K562 (cell line): ENCODE measurements at regions not wholly inside any gene's neighbourhood (a gene's known extent, or its start where the extent isn't known, plus 50 kb on each side); places are given as distances from the start of the nearest gene placed in this dataset.

Experiments
- ATAC-seq: fragments of 200-7000 bp; cut with Tn5 transposase; 3 replicates; pipeline ENCODE4 v1.9.1; 2020; ENCODE audit warnings: moderate library complexity
- BruUV-seq: library from RNA; stranded (reverse); fragments of 400-500 nt; replicated peaks from 2 replicates; lab custom pipeline; 2021; lab: Mats Ljungman, UMichigan
- CTCF ChIA-PET: fragments of 300-600 bp; formaldehyde crosslinking; extraction: SDS; loops from one replicate; lab custom pipeline; 2021; ENCODE audit warnings: low intra/inter-chr PET ratio; lab: Yijun Ruan, JAX
- POLR2A ChIA-PET: fragments of 300-600, 350-650 bp; sonication (Branson Sonifier 250); formaldehyde crosslinking; extraction: SDS; loops from one replicate; lab custom pipeline; 2021; ENCODE audit warnings: antibody characterized with exemption, inconsistent platforms; lab: Yijun Ruan, JAX
- DNase-seq, 4 experiments: peaks; one replicate each; pipeline versions ENCODE4 v3.0.0 to v3.0.0-alpha.2; 2011 to 2018; ENCODE audit warnings: low spot score in 3 of 4, mixed read lengths in 3 of 4; ENCODE audit errors: extremely low read depth in 1 of 4
- FAIRE-seq: peaks from 2 replicates; lab custom pipeline; 2011; peaks lifted over from hg19 to GRCh38; lab: Jason Lieb, UNC
- H2AFZ ChIP-seq: 2 replicates; pipeline ENCODE4 v1.6.0; 2011; ENCODE audit warnings: low read depth, low read length, control low read depth, inconsistent platforms
- H3K27ac ChIP-seq: fragments of 200-600 bp; 3 replicates; pipeline ENCODE4 v1.8.0; 2011; ENCODE audit warnings: low read depth, mild to moderate bottlenecking, control low read depth, inconsistent platforms, low read length, moderate library complexity, mixed read lengths; ENCODE audit errors: extremely low read depth
- H3K27me3 ChIP-seq, 2 experiments: fragments of 300-600 bp in 1 of 2; 2 replicates in 1 of 2; 3 replicates in 1 of 2; pipeline versions ENCODE4 v1.6.0 to v1.8.0; 2011; ENCODE audit warnings: inconsistent platforms in 2 of 2, low read length in 2 of 2, mild to moderate bottlenecking in 1 of 2, mixed read lengths in 1 of 2, moderate library complexity in 1 of 2; ENCODE audit not compliant: control insufficient read depth in 2 of 2, insufficient read depth in 2 of 2
- H3K36me3 ChIP-seq: fragments of 300-600 bp; 3 replicates; pipeline ENCODE4 v1.8.0; 2011; ENCODE audit warnings: mild to moderate bottlenecking, low read length, inconsistent platforms; ENCODE audit not compliant: control insufficient read depth, insufficient read depth
- H3K4me1 ChIP-seq, 2 experiments: fragments of 200-600 bp in 1 of 2; replicated peaks in 1 of 2; 2 replicates in 1 of 2; 3 replicates in 1 of 2; pipeline versions ENCODE4 v1.5.1 to v1.8.0; 2011; ENCODE audit warnings: inconsistent platforms in 2 of 2, low read length in 2 of 2, mild to moderate bottlenecking in 1 of 2, mixed read lengths in 1 of 2, moderate library complexity in 1 of 2; ENCODE audit not compliant: control insufficient read depth in 2 of 2, insufficient read depth in 2 of 2
- H3K4me2 ChIP-seq: 2 replicates; pipeline ENCODE4 v1.6.1; 2011; ENCODE audit warnings: low read length, control low read depth, inconsistent platforms, mixed read lengths; ENCODE audit not compliant: insufficient read depth
- H3K4me3 ChIP-seq: fragments of 200-600 bp; sonication (generic), shearing (Covaris generic); 2 replicates; pipeline ENCODE4 v1.5.1; 2016; ENCODE audit warnings: control low read depth, inconsistent platforms
- H3K79me2 ChIP-seq: fragments of 200-600 bp; 3 replicates; pipeline ENCODE4 v1.8.0; 2011; ENCODE audit warnings: low read length, inconsistent platforms; ENCODE audit not compliant: control insufficient read depth, insufficient read depth
- H3K9ac ChIP-seq, 2 experiments: 2 replicates each; pipeline versions ENCODE4 v1.6.0 to v1.6.1; 2011; ENCODE audit warnings: low read depth in 2 of 2, low read length in 2 of 2, control low read depth in 1 of 2, inconsistent platforms in 1 of 2, mild to moderate bottlenecking in 1 of 2, mixed read lengths in 1 of 2; ENCODE audit not compliant: insufficient read depth in 1 of 2
- H3K9me1 ChIP-seq: one replicate; pipeline ENCODE4 v1.6.0; 2011; ENCODE audit warnings: inconsistent platforms, mild to moderate bottlenecking, low read length, moderate library complexity; ENCODE audit not compliant: control insufficient read depth, insufficient read depth
- H3K9me3 ChIP-seq: replicated peaks from 2 replicates; pipeline ENCODE4 v1.5.1; 2011; ENCODE audit warnings: low read depth, low read length, inconsistent platforms; ENCODE audit not compliant: control insufficient read depth, insufficient read depth
- H4K20me1 ChIP-seq: replicated peaks from 2 replicates; pipeline ENCODE4 v1.6.1; 2011; ENCODE audit warnings: low read length, inconsistent platforms, mixed read lengths; ENCODE audit not compliant: control insufficient read depth, insufficient read depth
- HDAC8 ChIP-seq: fragments of 450-650 bp; IDR thresholded peaks from 2 replicates; pipeline ENCODE4 v1.6.1; 2016; ENCODE audit warnings: mild to moderate bottlenecking, missing genetic modification characterization, moderate library complexity, missing compliant biosample characterization
- POLR2H ChIP-seq: IDR thresholded peaks from 2 replicates; pipeline ENCODE4 v1.6.1; 2016; ENCODE audit warnings: missing genetic modification characterization, low read depth, mild to moderate bottlenecking, control low read depth, missing compliant biosample characterization, moderate library complexity
- SMARCC2 ChIP-seq: fragments of 450-650 bp; IDR thresholded peaks from 2 replicates; pipeline ENCODE4 v1.6.1; 2017; ENCODE audit warnings: antibody characterized with exemption, moderate library complexity, mild to moderate bottlenecking, low read depth
- ZBTB11 ChIP-seq, 3 experiments: fragments of 200-800 bp in 1 of 3; fragments of 250-450 bp in 1 of 3; fragments of 450-650 bp in 1 of 3; sonication (Bioruptor Pico) in 1 of 3; sonication (Bioruptor generic) in 1 of 3; formaldehyde crosslinking in 1 of 3; IDR thresholded peaks; 2 replicates each; pipeline versions ENCODE4 v1.6.1 to v1.8.0; 2016 to 2022; ENCODE audit warnings: mild to moderate bottlenecking in 2 of 3, missing genetic modification characterization in 2 of 3, missing compliant biosample characterization in 1 of 3, moderate library complexity in 1 of 3
- ZNF280B ChIP-seq: fragments of 250-450 bp; sonication (Bioruptor Pico); IDR thresholded peaks from 2 replicates; pipeline ENCODE4 v1.5.1; 2021; ENCODE audit warnings: mild to moderate bottlenecking
- ZNF395 ChIP-seq: fragments of 200-800 bp; sonication (Bioruptor generic); IDR thresholded peaks from 2 replicates; pipeline ENCODE4 v1.6.1; 2017; ENCODE audit warnings: missing genetic modification characterization, missing compliant biosample characterization
- ZNF449 ChIP-seq: fragments of 250-450 bp; sonication (Bioruptor Pico); IDR thresholded peaks from 2 replicates; pipeline ENCODE4 v1.8.0; 2022; ENCODE audit warnings: moderate library complexity, mild to moderate bottlenecking, inconsistent platforms
- WGBS: fragments of 100-300 bp; shearing (Covaris generic); methylation state at CpG from one replicate; pipeline ENCODE4 v1.1.6; 2016; ENCODE audit warnings: low coverage, mixed read lengths; ENCODE audit not compliant: insufficient coverage; ENCODE audit errors: missing lambda C conversion rate; 5-methylcytosine and 5-hydroxymethylcytosine counted together
- in situ Hi-C: fragments of 300-500 bp; cut with MboI; formaldehyde crosslinking; loops from 4 replicates; pipeline ENCODE4 v1.15.0; 2018; ENCODE audit warnings: inconsistent platforms, mixed read lengths
- intact Hi-C: fragments of 100-400 bp; cut with micrococcal nuclease; formaldehyde crosslinking; loops from 2 replicates; pipeline ENCODE4 v1.14.2; 2022
- TF ChIP-seq, protein P1 (sequence below): fragments of 450-650 bp; IDR thresholded peaks from 2 replicates; pipeline ENCODE4 v1.6.1; 2016; ENCODE audit warnings: antibody characterized with exemption

DNA sequence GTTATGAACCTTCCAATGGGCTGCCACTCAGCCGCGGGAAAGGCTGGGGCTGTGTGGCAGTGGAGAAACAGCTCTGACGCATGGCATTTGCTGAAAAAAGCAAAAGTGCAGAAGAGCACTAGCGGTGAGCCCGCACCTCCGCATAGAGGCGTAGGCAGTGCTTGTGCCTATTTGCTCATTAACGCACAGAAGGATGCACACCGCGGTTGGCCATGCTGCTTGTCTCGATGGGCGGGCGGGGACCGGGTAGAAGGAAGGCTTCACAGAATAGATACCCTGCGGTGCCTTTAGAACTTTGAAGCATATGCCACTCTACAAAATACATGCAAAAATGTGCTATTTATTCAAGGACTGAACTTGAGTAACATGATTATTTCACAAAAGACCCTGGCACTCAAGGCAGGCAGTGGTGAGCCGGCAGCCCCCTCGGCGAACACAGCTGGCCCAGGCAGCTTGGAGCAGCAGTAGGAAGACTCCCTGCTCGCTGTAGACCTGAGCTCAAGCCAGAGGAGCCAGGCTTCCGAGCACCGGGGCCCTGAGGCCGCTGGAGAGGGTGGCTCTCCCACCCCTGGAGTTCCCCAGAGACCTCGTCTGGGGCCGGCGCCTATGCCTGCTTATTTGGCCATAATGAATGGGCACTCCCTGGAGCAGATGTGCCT, 71.5 kb downstream of the SIK1 start (continued):
- TF ChIP-seq ZBTB11 (CRISPR knock-in tag; IDR thresholded peaks at IDR 0.05) = no peak

- no peak for FAIRE-seq
- H3K4me1 ChIP-seq = peaks cover 0 to 5% of the 10 kb centered on the region in 2 experiments; a peak in 1 of 5 replicates
- no peak overlapping the region for H3K27ac ChIP-seq
- ChIA-PET CTCF (no interaction called here), POLR2A (no interaction called here)
- ATAC-seq = no peak
- in situ Hi-C loops (no loop called here), intact Hi-C loops (no loop called here)
- H3K9me3 ChIP-seq = no peaks in the 10 kb centered on the region
- no peaks in the 10 kb centered on the region for H3K79me2 ChIP-seq
- H3K4me3 ChIP-seq = no peak overlapping the region
- no peak overlapping the region for H2AFZ ChIP-seq
- peaks cover 63 to 88% of the 10 kb centered on the region in 2 experiments for H3K27me3 ChIP-seq
- 1% methylated on average over 4 of the region's 4 CpGs for WGBS
- no peak overlapping the region for H3K4me2 ChIP-seq
- DNase-seq = no peak
- H3K36me3 ChIP-seq = no peaks in the 10 kb centered on the region
- no TSS peak for BruUV-seq
- H3K9me1 ChIP-seq = no peaks in the 10 kb centered on the region
- peaks cover 4% of the 10 kb centered on the region; the same call in 1 of the 2 replicates for H4K20me1 ChIP-seq
- no peak overlapping the region for H3K9ac ChIP-seq
- TF ChIP-seq ZNF395 (CRISPR knock-in tag) (no peak), ZNF280B (no peak), ZNF449 (CRISPR knock-in tag) (no peak), POLR2H (tag) (no peak), HDAC8 (tag) (no peak), SMARCC2 (no peak)
- TF ChIP-seq, protein P1, sequence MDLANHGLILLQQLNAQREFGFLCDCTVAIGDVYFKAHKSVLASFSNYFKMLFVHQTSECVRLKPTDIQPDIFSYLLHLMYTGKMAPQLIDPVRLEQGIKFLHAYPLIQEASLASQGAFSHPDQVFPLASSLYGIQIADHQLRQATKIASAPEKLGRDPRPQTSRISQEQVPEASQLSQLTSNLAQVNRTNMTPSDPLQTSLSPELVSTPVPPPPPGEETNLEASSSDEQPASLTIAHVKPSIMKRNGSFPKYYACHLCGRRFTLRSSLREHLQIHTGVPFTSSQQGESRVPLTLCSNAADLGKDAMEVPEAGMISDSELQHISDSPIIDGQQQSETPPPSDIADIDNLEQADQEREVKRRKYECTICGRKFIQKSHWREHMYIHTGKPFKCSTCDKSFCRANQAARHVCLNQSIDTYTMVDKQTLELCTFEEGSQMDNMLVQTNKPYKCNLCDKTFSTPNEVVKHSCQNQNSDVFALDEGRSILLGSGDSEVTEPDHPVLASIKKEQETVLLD = no peak
Measured at GRCh38 chr21:43354666-43355065, 72.3 kb downstream of the SIK1 start.
